GM19455 (cell line): ENCODE measurements at regions not wholly inside any gene's neighbourhood (a gene's known extent, or its start where the extent isn't known, plus 50 kb on each side); places are given as distances from the start of the nearest gene placed in this dataset.

Source experiments
- ATAC-seq: cut with Tn5 transposase; IDR thresholded peaks from one replicate; pipeline ENCODE4 v1.9.1; 2021; ENCODE audit not compliant: unreplicated experiment

- no peak for ATAC-seq
These were observed 50.1 kb upstream of the KCNK12 start for GRCh38 chr2:47620770-47621437.
